ENCODE measurements at regions not wholly inside any gene's neighbourhood (a gene's known extent, or its start where the extent isn't known, plus 50 kb on each side); places are given as distances from the start of the nearest gene placed in this dataset.

DNA sequence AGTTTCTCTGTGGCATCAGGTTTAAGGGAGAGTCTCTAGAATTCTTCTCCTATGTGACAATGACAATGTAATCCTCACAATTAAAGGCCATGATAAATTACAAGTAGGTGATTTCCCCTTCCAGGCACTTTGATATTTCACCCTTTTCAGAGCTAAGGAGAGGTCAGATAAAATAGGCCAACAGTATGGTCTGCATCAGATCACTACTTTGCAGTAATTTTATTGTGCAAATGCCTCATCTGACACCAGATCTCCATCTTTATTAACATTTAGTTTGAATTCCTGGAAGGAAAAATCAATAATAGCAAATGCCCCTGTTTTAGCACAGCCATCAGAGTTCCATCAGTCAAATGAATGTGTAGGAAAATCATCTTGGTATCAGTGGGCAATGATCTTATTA, 72.8 kb upstream of the RAB27B start:
- Histone ChIP-seq H3K9me3 (ENCODE audit: insufficient read depth, low read depth, low read length) (no peaks in the 10 kb centered on the region), H3K79me2 (ENCODE audit: insufficient read depth, low read length) (no peaks in the 10 kb centered on the region), H3F3A (ENCODE audit: low read depth) (no peaks in the 10 kb centered on the region), H3K4me1 (ENCODE audit: insufficient read depth, low read length, poor library complexity, severe bottlenecking) (peaks cover 13% of the 10 kb centered on the region), H3K9ac (ENCODE audit: low read depth, low read length, poor library complexity, severe bottlenecking) (no peak overlapping the region), H3K27me3 (ENCODE audit: insufficient read depth, low read length, poor library complexity, severe bottlenecking) (no peaks in the 10 kb centered on the region), H2AFZ (ENCODE audit: low read length) (no peak overlapping the region), H3K4me2 (ENCODE audit: low read depth, low read length, poor library complexity, severe bottlenecking) (no peak overlapping the region), H3K4me3 (ENCODE audit: low read length, poor library complexity, severe bottlenecking) (no peak overlapping the region), H4K20me1 (ENCODE audit: insufficient read depth, low read length, poor library complexity, severe bottlenecking) (no peaks in the 10 kb centered on the region), H3K36me3 (ENCODE audit: insufficient read depth, low read length) (no peaks in the 10 kb centered on the region), H3K9me2 (replicated peaks; ENCODE audit: low read depth, low read length) (no peaks in the 10 kb centered on the region)
- TF ChIP-seq, protein P1, sequence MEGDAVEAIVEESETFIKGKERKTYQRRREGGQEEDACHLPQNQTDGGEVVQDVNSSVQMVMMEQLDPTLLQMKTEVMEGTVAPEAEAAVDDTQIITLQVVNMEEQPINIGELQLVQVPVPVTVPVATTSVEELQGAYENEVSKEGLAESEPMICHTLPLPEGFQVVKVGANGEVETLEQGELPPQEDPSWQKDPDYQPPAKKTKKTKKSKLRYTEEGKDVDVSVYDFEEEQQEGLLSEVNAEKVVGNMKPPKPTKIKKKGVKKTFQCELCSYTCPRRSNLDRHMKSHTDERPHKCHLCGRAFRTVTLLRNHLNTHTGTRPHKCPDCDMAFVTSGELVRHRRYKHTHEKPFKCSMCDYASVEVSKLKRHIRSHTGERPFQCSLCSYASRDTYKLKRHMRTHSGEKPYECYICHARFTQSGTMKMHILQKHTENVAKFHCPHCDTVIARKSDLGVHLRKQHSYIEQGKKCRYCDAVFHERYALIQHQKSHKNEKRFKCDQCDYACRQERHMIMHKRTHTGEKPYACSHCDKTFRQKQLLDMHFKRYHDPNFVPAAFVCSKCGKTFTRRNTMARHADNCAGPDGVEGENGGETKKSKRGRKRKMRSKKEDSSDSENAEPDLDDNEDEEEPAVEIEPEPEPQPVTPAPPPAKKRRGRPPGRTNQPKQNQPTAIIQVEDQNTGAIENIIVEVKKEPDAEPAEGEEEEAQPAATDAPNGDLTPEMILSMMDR (conservative IDR thresholded peaks at IDR 0.05; ENCODE audit: low read length) = no peak
- TF ChIP-seq EZH2phosphoT487 (IDR thresholded peaks at IDR 0.05; ENCODE audit: borderline replicate concordance) = no peak

DNA sequence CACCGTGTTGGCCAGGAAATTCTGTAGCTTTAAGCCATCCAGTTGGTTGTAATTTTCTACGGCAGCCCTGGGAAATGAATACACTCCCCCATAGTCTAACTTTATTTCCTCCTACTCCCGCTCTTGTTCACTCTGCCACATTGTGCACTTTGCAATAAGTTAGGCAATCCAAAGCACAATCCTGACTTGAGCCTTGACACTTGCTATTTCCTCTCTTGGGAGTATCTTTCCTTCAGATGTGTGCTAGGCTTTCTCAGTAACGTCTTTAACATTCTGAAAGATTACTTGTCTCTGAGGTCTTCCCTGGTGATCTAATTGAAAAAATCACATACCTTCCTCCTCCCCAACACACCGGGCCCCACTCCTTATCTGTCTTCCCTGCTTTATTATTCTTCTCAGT, 65.9 kb upstream of the RAB27B start:
- Histone ChIP-seq H4K20me1 (ENCODE audit: insufficient read depth, low read length, poor library complexity, severe bottlenecking) (no peaks in the 10 kb centered on the region), H3K36me3 (ENCODE audit: insufficient read depth, low read length) (no peaks in the 10 kb centered on the region), H3K4me2 (ENCODE audit: low read depth, low read length, poor library complexity, severe bottlenecking) (no peak overlapping the region), H3K27me3 (ENCODE audit: insufficient read depth, low read length, poor library complexity, severe bottlenecking) (no peaks in the 10 kb centered on the region), H3K4me1 (ENCODE audit: insufficient read depth, low read length, poor library complexity, severe bottlenecking) (peaks cover 28% of the 10 kb centered on the region), H3F3A (ENCODE audit: low read depth) (no peaks in the 10 kb centered on the region), H2AFZ (ENCODE audit: low read length) (no peak overlapping the region), H3K9ac (ENCODE audit: low read depth, low read length, poor library complexity, severe bottlenecking) (no peak overlapping the region), H3K9me2 (replicated peaks; ENCODE audit: low read depth, low read length) (no peaks in the 10 kb centered on the region), H3K79me2 (ENCODE audit: insufficient read depth, low read length) (no peaks in the 10 kb centered on the region), H3K9me3 (ENCODE audit: insufficient read depth, low read depth, low read length) (no peaks in the 10 kb centered on the region), H3K4me3 (ENCODE audit: low read length, poor library complexity, severe bottlenecking) (no peak overlapping the region)
- no peak for TF ChIP-seq EZH2phosphoT487 (IDR thresholded peaks at IDR 0.05; ENCODE audit: borderline replicate concordance)
- TF ChIP-seq, protein P1 (conservative IDR thresholded peaks at IDR 0.05; ENCODE audit: low read length) = no peak

- H3K9me3 ChIP-seq (ENCODE audit: insufficient read depth, low read depth, low read length) = no peaks in the 10 kb centered on the region
- no peak overlapping the region for H3K9ac ChIP-seq (ENCODE audit: low read depth, low read length, poor library complexity, severe bottlenecking)
- no peaks in the 10 kb centered on the region for H3K27me3 ChIP-seq (ENCODE audit: insufficient read depth, low read length, poor library complexity, severe bottlenecking)
- H3K9me2 ChIP-seq (replicated peaks; ENCODE audit: low read depth, low read length) = no peaks in the 10 kb centered on the region
- no peak overlapping the region for H3K4me3 ChIP-seq (ENCODE audit: low read length, poor library complexity, severe bottlenecking)
- H3K79me2 ChIP-seq (ENCODE audit: insufficient read depth, low read length) = no peaks in the 10 kb centered on the region
- no peak overlapping the region for H2AFZ ChIP-seq (ENCODE audit: low read length)
- peaks cover 28% of the 10 kb centered on the region for H3K4me1 ChIP-seq (ENCODE audit: insufficient read depth, low read length, poor library complexity, severe bottlenecking)
- no peak overlapping the region for H3K4me2 ChIP-seq (ENCODE audit: low read depth, low read length, poor library complexity, severe bottlenecking)
- TF ChIP-seq, protein P1 (conservative IDR thresholded peaks at IDR 0.05; ENCODE audit: low read length) = no peak
- no peak for TF ChIP-seq EZH2phosphoT487 (IDR thresholded peaks at IDR 0.05; ENCODE audit: borderline replicate concordance)
- H3K36me3 ChIP-seq (ENCODE audit: insufficient read depth, low read length) = no peaks in the 10 kb centered on the region
- no peaks in the 10 kb centered on the region for H3F3A ChIP-seq (ENCODE audit: low read depth)
- no peaks in the 10 kb centered on the region for H4K20me1 ChIP-seq (ENCODE audit: insufficient read depth, low read length, poor library complexity, severe bottlenecking)
These were observed 63.5 kb upstream of the RAB27B start for GRCh38 chr18:54764786-54765185.
